ENCODE measurements at regions not wholly inside any gene's neighbourhood (a gene's known extent, or its start where the extent isn't known, plus 50 kb on each side); places are given as distances from the start of the nearest gene placed in this dataset.

- TF ChIP-seq POLR2A (IDR thresholded peaks at IDR 0.05): no peak
- H3K36me3 ChIP-seq: no peaks in the 10 kb centered on the region
- no peak overlapping the region for H3K4me3 ChIP-seq
- intact Hi-C loops (cut with DNase I): no loop called here
- H3K4me1 ChIP-seq: peaks cover 0 to 6% (median 0%) of the 10 kb centered on the region in 3 donors
- no peak for DNase-seq
- H3K27ac ChIP-seq: no peak overlapping the region
- H3K27me3 ChIP-seq: no peaks in the 10 kb centered on the region
- H3K9me3 ChIP-seq: no peaks in the 10 kb centered on the region
- 46 to 61% methylated on average over 5 of the region's 5 CpGs for WGBS, 2 donors
These were observed 60.2 kb upstream of the STARD4 start for GRCh38 chr5:111572561-111572960.

GRCh38 chr5:111563031-111563822 is 50.9 kb upstream of the STARD4 start:
- Histone ChIP-seq H3K4me1 (no peaks in the 10 kb centered on the region), H3K27ac (no peak overlapping the region), H3K36me3 (no peaks in the 10 kb centered on the region), H3K27me3 (no peaks in the 10 kb centered on the region), H3K4me3 (no peak overlapping the region), H3K9me3 (no peaks in the 10 kb centered on the region)
- intact Hi-C loops (cut with DNase I): no loop called here
- DNase-seq: no peak
- WGBS, 2 donors: 60 to 85% methylated on average over 6 of the region's 6 CpGs
- TF ChIP-seq POLR2A (IDR thresholded peaks at IDR 0.05) (no peak), CTCF (IDR thresholded peaks at IDR 0.05) (no peak)

- H3K9me3 ChIP-seq: no peaks in the 10 kb centered on the region
- H3K4me3 ChIP-seq: no peak overlapping the region
- intact Hi-C loops (cut with DNase I): no loop called here
- no peaks in the 10 kb centered on the region for H3K27me3 ChIP-seq
- H3K27ac ChIP-seq: no peak overlapping the region
- H3K36me3 ChIP-seq: no peaks in the 10 kb centered on the region
- no peaks in the 10 kb centered on the region for H3K4me1 ChIP-seq
- no peak for DNase-seq
- 67% methylated on average over 3 of the region's 3 CpGs for WGBS, 2 donors
- no peak for TF ChIP-seq POLR2A (IDR thresholded peaks at IDR 0.05)
- no peak for TF ChIP-seq CTCF (IDR thresholded peaks at IDR 0.05)
These were observed 50.2 kb upstream of the STARD4 start for GRCh38 chr5:111562561-111562960.

Small RNA genes lying in the stretch of these regions (small RNA-seq; reads per million reads assigned to genes)
- 0 reads per million in 4 donors for gene AC008967.1
- gene HMGN1P13: 0 reads per million in 4 donors
